ENCODE measurements at regions not wholly inside any gene's neighbourhood (a gene's known extent, or its start where the extent isn't known, plus 50 kb on each side); places are given as distances from the start of the nearest gene placed in this dataset.

GRCh38 chr10:108130575-108130974 lies 966.1 kb upstream of the SORCS1 start:
- DNase-seq (ENCODE audit: low read depth, low spot score): no peak

- peak; percentile 20 for DNase-seq (ENCODE audit: low read depth, low spot score)
Measured at GRCh38 chr10:108112218-108112617, 947.7 kb upstream of the SORCS1 start.

- DNase-seq (ENCODE audit: low read depth, low spot score): no peak
Measured at GRCh38 chr10:108104551-108105156, 940.1 kb upstream of the SORCS1 start.

GRCh38 chr10:108097258-108097657 lies 932.8 kb upstream of the SORCS1 start:
- DNase-seq (ENCODE audit: low read depth, low spot score): no peak

- no peak for DNase-seq (ENCODE audit: low read depth, low spot score)
Measured at GRCh38 chr10:108095932-108096925, 931.7 kb upstream of the SORCS1 start.

GRCh38 chr10:108090476-108091215 lies 926.1 kb upstream of the SORCS1 start:
- no peak for DNase-seq (ENCODE audit: low read depth, low spot score)

- DNase-seq (ENCODE audit: low read depth, low spot score): no peak
Measured at GRCh38 chr10:108086502-108086901, 922.0 kb upstream of the SORCS1 start.

GRCh38 chr10:108082596-108082995 lies 918.1 kb upstream of the SORCS1 start:
- no peak for DNase-seq (ENCODE audit: low read depth, low spot score)

GRCh38 chr10:108078263-108078662 lies 913.8 kb upstream of the SORCS1 start:
- no peak for DNase-seq (ENCODE audit: low read depth, low spot score)

GRCh38 chr10:108072466-108072865 lies 908.0 kb upstream of the SORCS1 start:
- no peak for DNase-seq (ENCODE audit: low read depth, low spot score)

GRCh38 chr10:108070789-108071188 lies 906.3 kb upstream of the SORCS1 start:
- no peak for DNase-seq (ENCODE audit: low read depth, low spot score)

- no peak for DNase-seq (ENCODE audit: low read depth, low spot score)
Measured at GRCh38 chr10:108069096-108069495, 904.6 kb upstream of the SORCS1 start.

GRCh38 chr10:108064746-108065260 lies 900.3 kb upstream of the SORCS1 start:
- no peak for DNase-seq (ENCODE audit: low read depth, low spot score)

- no peak for DNase-seq (ENCODE audit: low read depth, low spot score)
Measured at GRCh38 chr10:108060246-108060645, 895.7 kb upstream of the SORCS1 start.

- no peak for DNase-seq (ENCODE audit: low read depth, low spot score)
Measured at GRCh38 chr10:108055506-108055905, 891.0 kb upstream of the SORCS1 start.

GRCh38 chr10:108052981-108053380 lies 888.5 kb upstream of the SORCS1 start:
- no peak for DNase-seq (ENCODE audit: low read depth, low spot score)

GRCh38 chr10:108051218-108051617 lies 886.7 kb upstream of the SORCS1 start:
- DNase-seq (ENCODE audit: low read depth, low spot score): no peak

GRCh38 chr10:108050626-108051025 lies 886.1 kb upstream of the SORCS1 start:
- no peak for DNase-seq (ENCODE audit: low read depth, low spot score)

- DNase-seq (ENCODE audit: low read depth, low spot score): no peak
Measured at GRCh38 chr10:108049668-108050067, 885.2 kb upstream of the SORCS1 start.

- no peak for DNase-seq (ENCODE audit: low read depth, low spot score)
Measured at GRCh38 chr10:108048898-108049297, 884.4 kb upstream of the SORCS1 start.

GRCh38 chr10:108039821-108040584 lies 875.5 kb upstream of the SORCS1 start:
- DNase-seq (ENCODE audit: low read depth, low spot score): peak; percentile 15

Measured in iPS DF 19.7 (cell line).